ENCODE measurements at regions not wholly inside any gene's neighbourhood (a gene's known extent, or its start where the extent isn't known, plus 50 kb on each side); places are given as distances from the start of the nearest gene placed in this dataset.

DNA sequence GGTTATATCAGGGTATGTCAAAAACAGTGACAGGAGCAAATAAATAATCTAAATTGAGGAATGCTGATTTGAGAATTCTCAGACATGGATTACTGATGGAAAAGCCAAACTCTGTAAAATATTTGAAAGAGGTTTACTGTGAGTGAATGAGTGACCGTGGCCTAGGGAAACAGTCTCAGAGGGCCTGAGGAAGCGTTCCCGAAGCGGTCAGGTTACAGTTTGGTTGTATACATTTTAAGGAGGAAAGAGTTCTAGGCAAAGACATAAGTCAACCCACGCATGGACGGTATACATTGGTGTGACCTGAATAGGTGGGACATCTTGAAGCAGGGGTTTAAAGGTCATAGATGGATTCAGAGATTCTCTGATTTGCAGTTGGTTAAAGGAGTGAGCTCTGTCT, 771.7 kb downstream of the KCNJ18 start:
- no peak overlapping the region for H3K4me3 ChIP-seq (replicated peaks in 1 of 3; ENCODE audit: low read depth in 2 of 3, low read length in 3 of 3)
- DNase-seq: no peak
- no peak for TF ChIP-seq CTCF (IDR thresholded peaks at IDR 0.05)
- Mint-ChIP-seq H3K4me3 (no peak overlapping the region), H3K4me1 (no peaks in the 10 kb centered on the region), H3K36me3 (no peaks in the 10 kb centered on the region), H3K27ac (no peak overlapping the region), H3K27me3 (ENCODE audit: low read depth in 3 of 3) (peaks cover 0 to 4% (median 0%) of the 10 kb centered on the region in 3 donors), H3K9me3 (peaks cover 25 to 61% (median 44%) of the 10 kb centered on the region in 7 donors)
- H3K36me3 ChIP-seq (replicated peaks in 1 of 2; ENCODE audit: control insufficient read depth in 1 of 2, insufficient read depth in 2 of 2, low read length in 2 of 2): no peaks in the 10 kb centered on the region
- no peaks in the 10 kb centered on the region for H3K27me3 ChIP-seq (ENCODE audit: control insufficient read depth in 2 of 2, insufficient read depth in 2 of 2, low read length in 2 of 2)
- no peak overlapping the region for H3K4me2 ChIP-seq (replicated peaks; ENCODE audit: extremely low read depth, low read length, poor library complexity, severe bottlenecking)
- H3K4me1 ChIP-seq (ENCODE audit: control insufficient read depth in 1 of 2, insufficient read depth in 2 of 2, low read length in 2 of 2): no peaks in the 10 kb centered on the region
- no peak overlapping the region for H2AFZ ChIP-seq (ENCODE audit: insufficient read depth, low read depth, low read length, poor library complexity, severe bottlenecking)
- H4K20me1 ChIP-seq (ENCODE audit: insufficient read depth, low read length): no peaks in the 10 kb centered on the region
- intact Hi-C loops (cut with micrococcal nuclease): no loop called here
- H3K9me3 ChIP-seq (replicated peaks in 1 of 2; ENCODE audit: control insufficient read depth in 1 of 2, insufficient read depth in 1 of 2, low read length in 2 of 2): peaks cover 60 to 61% of the 10 kb centered on the region in 2 donors
- H3K9ac ChIP-seq (ENCODE audit: insufficient read depth, low read length, poor library complexity, severe bottlenecking): no peak overlapping the region
- 85% methylated on average over 6 of the region's 6 CpGs for WGBS (ENCODE audit: insufficient coverage)
- H3K27ac ChIP-seq (ENCODE audit: low read depth in 1 of 2, low read length in 2 of 2): no peak overlapping the region
- no peaks in the 10 kb centered on the region for H3K79me2 ChIP-seq (ENCODE audit: insufficient read depth, low read length)

- Histone ChIP-seq H3K36me3 (replicated peaks in 1 of 2; ENCODE audit: control insufficient read depth in 1 of 2, insufficient read depth in 2 of 2, low read length in 2 of 2) (no peaks in the 10 kb centered on the region), H2AFZ (ENCODE audit: insufficient read depth, low read depth, low read length, poor library complexity, severe bottlenecking) (no peak overlapping the region), H3K9ac (ENCODE audit: insufficient read depth, low read length, poor library complexity, severe bottlenecking) (no peak overlapping the region), H3K9me3 (replicated peaks in 1 of 2; ENCODE audit: control insufficient read depth in 1 of 2, insufficient read depth in 1 of 2, low read length in 2 of 2) (peaks cover 44 to 47% of the 10 kb centered on the region in 2 donors), H3K27ac (ENCODE audit: low read depth in 1 of 2, low read length in 2 of 2) (no peak overlapping the region), H3K4me2 (replicated peaks; ENCODE audit: extremely low read depth, low read length, poor library complexity, severe bottlenecking) (no peak overlapping the region), H3K79me2 (ENCODE audit: insufficient read depth, low read length) (no peaks in the 10 kb centered on the region), H4K20me1 (ENCODE audit: insufficient read depth, low read length) (no peaks in the 10 kb centered on the region), H3K4me3 (replicated peaks in 1 of 3; ENCODE audit: low read depth in 2 of 3, low read length in 3 of 3) (no peak overlapping the region), H3K4me1 (ENCODE audit: control insufficient read depth in 1 of 2, insufficient read depth in 2 of 2, low read length in 2 of 2) (no peaks in the 10 kb centered on the region), H3K27me3 (ENCODE audit: control insufficient read depth in 2 of 2, insufficient read depth in 2 of 2, low read length in 2 of 2) (no peaks in the 10 kb centered on the region)
- no peaks in the 10 kb centered on the region for H3K27me3 Mint-ChIP-seq (ENCODE audit: low read depth in 3 of 3)
- peaks cover 18 to 54% (median 32%) of the 10 kb centered on the region in 7 donors for H3K9me3 Mint-ChIP-seq
- H3K36me3 Mint-ChIP-seq: no peaks in the 10 kb centered on the region
- TF ChIP-seq CTCF (IDR thresholded peaks at IDR 0.05): no peak
- 78% methylated on average over 4 of the region's 5 CpGs for WGBS (ENCODE audit: insufficient coverage)
- no peaks in the 10 kb centered on the region for H3K4me1 Mint-ChIP-seq
- H3K4me3 Mint-ChIP-seq: no peak overlapping the region
- no peak overlapping the region for H3K27ac Mint-ChIP-seq
- intact Hi-C loops (cut with micrococcal nuclease): no loop called here
- DNase-seq: no peak
These were observed 775.4 kb downstream of the KCNJ18 start for GRCh38 chr17:22467720-22468119.

All from CD14-positive monocyte (primary cell).